ENCODE measurements at regions not wholly inside any gene's neighbourhood (a gene's known extent, or its start where the extent isn't known, plus 50 kb on each side); places are given as distances from the start of the nearest gene placed in this dataset.

GRCh38 chr6:3634280-3634816, 117.2 kb downstream of the PXDC1 start:
- H3K9me3 ChIP-seq (ENCODE audit: control insufficient read depth, insufficient read depth, low read length) = no peaks in the 10 kb centered on the region
- no peak overlapping the region for H3K4me3 ChIP-seq (ENCODE audit: low read depth, low read length)
- DNase-seq (ENCODE audit: low read depth, low spot score) = no peak
- TF ChIP-seq CTCF (IDR thresholded peaks at IDR 0.05; ENCODE audit: low read depth, low read length) = no peak
- no peak overlapping the region for H3K27ac ChIP-seq (ENCODE audit: low read depth, low read length)
- peaks cover 31% of the 10 kb centered on the region for H3K27me3 ChIP-seq (ENCODE audit: control insufficient read depth, insufficient read depth, low read length)
- CTCF ChIA-PET = no interaction called here
- POLR2A ChIA-PET = no interaction called here

GRCh38 chr6:3633711-3634110, 117.8 kb downstream of the PXDC1 start:
- Histone ChIP-seq H3K9me3 (ENCODE audit: control insufficient read depth, insufficient read depth, low read length) (no peaks in the 10 kb centered on the region), H3K27ac (ENCODE audit: low read depth, low read length) (no peak overlapping the region), H3K4me3 (ENCODE audit: low read depth, low read length) (no peak overlapping the region), H3K27me3 (ENCODE audit: control insufficient read depth, insufficient read depth, low read length) (peaks cover 29% of the 10 kb centered on the region)
- ChIA-PET CTCF (no interaction called here), POLR2A (no interaction called here)
- DNase-seq (ENCODE audit: low read depth, low spot score) = no peak
- no peak for TF ChIP-seq CTCF (IDR thresholded peaks at IDR 0.05; ENCODE audit: low read depth, low read length)

GRCh38 chr6:3631877-3632276, 119.6 kb downstream of the PXDC1 start:
- TF ChIP-seq CTCF (IDR thresholded peaks at IDR 0.05; ENCODE audit: low read depth, low read length) = no peak
- peaks cover 39% of the 10 kb centered on the region for H3K27me3 ChIP-seq (ENCODE audit: control insufficient read depth, insufficient read depth, low read length)
- H3K4me3 ChIP-seq (ENCODE audit: low read depth, low read length) = no peak overlapping the region
- no peak for DNase-seq (ENCODE audit: low read depth, low spot score)
- CTCF ChIA-PET = no interaction called here
- no peak overlapping the region for H3K27ac ChIP-seq (ENCODE audit: low read depth, low read length)
- POLR2A ChIA-PET = no interaction called here
- no peaks in the 10 kb centered on the region for H3K9me3 ChIP-seq (ENCODE audit: control insufficient read depth, insufficient read depth, low read length)

GRCh38 chr6:3631186-3631585, 120.3 kb downstream of the PXDC1 start:
- no peak for DNase-seq (ENCODE audit: low read depth, low spot score)
- TF ChIP-seq CTCF (IDR thresholded peaks at IDR 0.05; ENCODE audit: low read depth, low read length) = no peak
- Histone ChIP-seq H3K4me3 (ENCODE audit: low read depth, low read length) (no peak overlapping the region), H3K9me3 (ENCODE audit: control insufficient read depth, insufficient read depth, low read length) (no peaks in the 10 kb centered on the region), H3K27me3 (ENCODE audit: control insufficient read depth, insufficient read depth, low read length) (peaks cover 43% of the 10 kb centered on the region), H3K27ac (ENCODE audit: low read depth, low read length) (no peak overlapping the region)
- ChIA-PET POLR2A (no interaction called here), CTCF (no interaction called here)

GRCh38 chr6:3630258-3630835, 121.2 kb downstream of the PXDC1 start:
- POLR2A ChIA-PET = no interaction called here

More at GRCh38 chr6:3630258-3630835, 121.2 kb downstream of the PXDC1 start:
- no peak for TF ChIP-seq CTCF (IDR thresholded peaks at IDR 0.05; ENCODE audit: low read depth, low read length)
- Histone ChIP-seq H3K4me3 (ENCODE audit: low read depth, low read length) (no peak overlapping the region), H3K27me3 (ENCODE audit: control insufficient read depth, insufficient read depth, low read length) (peaks cover 50% of the 10 kb centered on the region), H3K9me3 (ENCODE audit: control insufficient read depth, insufficient read depth, low read length) (no peaks in the 10 kb centered on the region), H3K27ac (ENCODE audit: low read depth, low read length) (no peak overlapping the region)
- no peak for DNase-seq (ENCODE audit: low read depth, low spot score)
- CTCF ChIA-PET = no interaction called here

Data from AG04450 (cell line).